Anterior cingulate cortex (tissue), 58 donors: ENCODE measurements at regions not wholly inside any gene's neighbourhood (a gene's known extent, or its start where the extent isn't known, plus 50 kb on each side); places are given as distances from the start of the nearest gene placed in this dataset.
A peak's percentile ranks its signal among the peaks of the same experiment; 100 is the strongest.

Source experiments
- DNase-seq, 58 donors: peaks; one replicate each; lab custom pipeline; 2025; lab: John Stamatoyannopoulos, UW

DNA sequence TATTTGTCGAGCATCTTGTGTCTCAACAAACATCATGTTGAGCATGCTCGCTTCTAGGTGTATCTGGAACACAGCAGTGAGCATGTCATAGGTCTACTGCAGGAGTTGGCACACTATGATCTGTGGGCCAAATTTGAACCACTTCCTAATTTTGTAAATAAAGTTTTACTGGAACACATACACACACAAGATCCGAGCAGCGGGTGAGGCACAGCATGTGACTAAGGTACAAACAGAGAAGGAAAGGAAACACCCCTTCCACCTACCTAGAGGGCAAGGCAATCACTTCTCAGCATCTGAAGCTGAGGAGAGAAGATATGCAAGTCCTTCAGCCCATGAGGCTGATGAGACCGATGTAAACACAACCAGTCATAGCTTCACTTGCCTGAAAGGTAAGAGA is 200.4 kb downstream of the MED10 start:
- DNase-seq, result no peak

GRCh38 chr5:6176102-6176693 is 202.1 kb downstream of the MED10 start:
- DNase-seq, result no peak

GRCh38 chr5:6175172-6175854 is 203.0 kb downstream of the MED10 start:
- peak in 1 of 58 donors; percentile 4 for DNase-seq

GRCh38 chr5:6169660-6170059 is 208.7 kb downstream of the MED10 start:
- DNase-seq, result no peak

DNA sequence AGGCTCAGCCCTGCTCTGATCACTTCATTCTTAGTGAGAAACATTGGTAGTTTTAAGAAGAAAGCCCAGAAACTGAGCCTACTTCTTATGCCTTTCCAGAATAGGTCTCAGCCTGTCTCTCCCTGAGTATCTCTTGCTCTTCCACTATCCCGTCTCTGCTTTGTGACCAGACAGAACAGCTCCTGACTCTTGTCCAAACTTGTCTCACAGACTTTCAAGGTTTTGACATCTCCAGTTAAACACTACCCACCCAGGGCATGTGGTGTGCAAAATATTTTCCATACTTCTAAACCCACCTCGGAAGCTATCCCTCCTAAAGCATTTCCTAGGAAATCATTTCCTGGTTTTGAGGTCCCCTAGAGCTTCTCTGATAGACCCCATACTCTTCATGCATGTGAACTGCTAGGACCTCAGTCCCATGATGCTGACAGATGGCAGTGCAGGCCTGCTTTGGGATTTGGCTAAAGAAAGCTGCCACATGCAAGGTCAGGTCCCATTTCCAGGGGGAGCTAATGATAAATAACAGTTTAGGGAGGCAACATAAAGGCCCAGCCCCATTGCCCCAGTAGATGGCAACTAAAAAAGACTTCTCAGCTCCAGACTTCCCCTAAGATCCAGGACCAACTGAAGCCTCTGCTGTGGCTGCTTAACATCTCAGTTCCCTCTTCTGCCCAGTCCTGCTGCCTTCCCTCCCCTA is 211.5 kb downstream of the MED10 start:
- no peak for DNase-seq

DNA sequence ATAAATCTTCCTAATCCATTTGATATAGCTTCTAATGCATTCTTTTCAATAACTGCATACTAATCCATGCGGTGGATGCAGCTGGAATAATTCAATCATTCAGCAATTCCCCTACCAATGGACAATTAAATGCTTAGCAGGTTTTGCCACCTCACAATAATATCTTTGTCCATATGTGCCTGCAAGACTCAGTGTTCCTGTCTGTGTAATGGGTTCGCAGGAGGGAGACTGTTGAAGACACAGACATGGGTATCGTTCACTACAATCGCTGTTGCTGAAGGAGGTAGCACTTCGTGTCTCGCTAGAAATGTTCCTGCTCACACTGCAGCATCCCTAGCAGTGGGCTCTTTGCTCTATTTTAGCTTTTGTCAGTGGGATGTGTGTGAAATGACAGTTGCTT is 214.4 kb downstream of the MED10 start:
- peak in 2 of 58 donors; percentile 9 to 12 for DNase-seq

- DNase-seq, result no peak
Measured at GRCh38 chr5:6162175-6162574, 216.2 kb downstream of the MED10 start.

DNA sequence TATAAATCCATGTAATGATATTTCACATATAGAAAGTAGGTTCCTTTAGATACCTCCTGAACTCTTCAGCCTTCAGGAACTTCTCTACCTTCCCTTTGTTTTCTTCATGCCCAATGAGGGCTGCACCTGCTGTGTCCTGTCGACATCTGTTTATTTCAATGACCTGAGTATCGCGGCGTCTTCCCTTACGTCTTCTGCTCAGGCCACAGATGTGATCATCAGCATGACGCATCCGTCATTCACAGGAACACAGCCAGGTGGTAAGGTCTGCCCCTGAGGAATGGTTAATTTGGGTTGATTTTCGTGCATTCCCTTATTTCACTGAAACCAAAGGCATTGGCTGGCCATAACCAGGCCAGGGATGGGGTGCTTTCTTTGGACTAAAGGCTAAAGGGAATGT is 217.1 kb downstream of the MED10 start:
- no peak for DNase-seq

- peak in 1 of 58 donors; percentile 18 for DNase-seq
Measured at GRCh38 chr5:6159832-6160430, 218.4 kb downstream of the MED10 start.

DNA sequence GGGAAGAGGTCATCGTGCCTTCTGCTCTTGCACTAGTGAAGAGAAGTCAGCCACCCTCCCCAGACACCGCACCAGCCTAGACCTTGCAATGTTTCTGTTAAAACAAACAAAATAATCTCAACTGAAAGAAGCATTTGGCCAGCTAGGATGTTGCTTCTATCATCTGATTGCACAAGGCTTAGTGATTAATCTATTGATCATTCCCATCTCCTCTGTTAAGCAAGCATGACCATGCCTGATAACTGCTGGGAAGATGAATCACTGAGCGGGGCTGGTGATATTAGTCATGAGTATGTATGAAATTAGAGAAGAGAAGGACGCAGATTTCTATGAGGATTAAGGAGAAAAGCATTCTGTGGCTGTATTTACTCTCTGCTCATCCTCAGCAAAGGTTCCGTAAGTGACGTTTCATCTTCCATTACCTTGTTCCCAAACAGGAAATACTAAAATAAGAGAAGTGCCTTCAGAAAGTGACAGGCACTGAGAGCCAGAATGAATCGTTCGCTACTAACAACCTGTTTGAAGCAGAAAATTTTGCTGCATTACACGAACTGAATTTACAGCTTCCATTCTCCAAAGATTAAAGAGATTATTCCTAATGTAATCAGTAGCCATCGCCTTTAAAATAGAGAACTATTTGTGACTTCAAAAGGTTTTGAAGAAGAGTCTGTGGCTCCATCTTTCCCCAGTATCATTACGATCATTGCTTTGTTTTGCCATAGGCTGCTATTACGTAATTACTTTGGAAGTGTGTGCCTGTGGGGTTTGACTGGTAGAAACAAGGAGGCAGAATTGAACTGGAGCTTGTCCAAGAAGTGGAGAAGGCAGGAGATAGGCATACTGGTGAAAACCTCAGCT is 219.1 kb downstream of the MED10 start:
- DNase-seq, result peak in 5 of 58 donors; percentile 14 to 54 (median 27)

DNA sequence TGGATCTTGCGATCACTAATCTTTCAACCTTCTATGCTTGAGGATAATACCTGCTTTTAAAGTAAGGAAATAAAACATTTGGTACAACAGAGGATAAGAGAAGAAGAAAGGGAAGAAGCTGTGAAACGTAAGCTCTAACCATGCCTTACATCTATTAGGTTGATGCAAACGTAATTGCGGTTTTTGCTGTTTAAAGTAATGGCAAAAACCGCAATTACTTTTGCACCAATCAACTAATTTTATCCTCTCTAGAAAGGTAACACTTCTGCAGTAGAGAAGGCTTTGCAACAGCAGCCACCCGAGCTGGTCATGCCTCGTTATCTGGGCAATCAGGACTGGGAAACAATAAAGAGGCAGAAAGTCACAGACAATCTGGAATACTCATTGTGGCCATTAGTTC is 224.1 kb downstream of the MED10 start:
- no peak for DNase-seq

- no peak for DNase-seq
Measured at GRCh38 chr5:6146271-6146670, 232.1 kb downstream of the MED10 start.

DNA sequence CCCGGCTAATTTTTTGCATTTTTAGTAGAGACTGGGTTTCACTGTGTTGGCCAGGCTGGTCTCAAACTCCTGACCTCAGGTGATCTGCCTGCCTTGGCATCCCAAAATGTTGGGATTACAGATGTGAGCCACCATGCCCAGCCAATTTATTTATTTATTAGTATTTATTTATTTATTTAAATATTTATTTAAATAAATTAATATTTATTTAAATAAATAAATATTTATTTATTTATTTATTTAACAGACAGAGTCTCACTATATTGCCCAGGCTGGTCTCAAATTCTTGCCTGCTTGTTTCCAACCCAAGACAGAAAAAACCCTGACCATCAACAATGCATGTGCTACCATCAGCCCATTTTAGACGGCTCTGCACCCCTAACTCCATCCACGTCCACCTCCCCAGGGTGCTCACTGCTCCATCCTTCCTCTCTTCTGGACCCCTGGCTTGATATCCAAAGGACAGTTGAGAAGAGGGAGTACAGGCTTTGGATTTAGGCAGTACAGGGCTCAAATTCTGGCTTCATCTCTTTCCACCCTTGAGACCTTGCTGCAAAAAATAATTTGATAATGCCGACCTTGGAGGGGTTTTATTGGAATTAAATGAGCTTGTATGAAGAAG is 232.6 kb downstream of the MED10 start:
- no peak for DNase-seq

GRCh38 chr5:6143523-6143922 is 234.8 kb downstream of the MED10 start:
- no peak for DNase-seq

- DNase-seq, result no peak
Measured at GRCh38 chr5:6142353-6142752, 236.0 kb downstream of the MED10 start.

GRCh38 chr5:6140219-6140618 is 238.1 kb downstream of the MED10 start:
- DNase-seq, result no peak

DNA sequence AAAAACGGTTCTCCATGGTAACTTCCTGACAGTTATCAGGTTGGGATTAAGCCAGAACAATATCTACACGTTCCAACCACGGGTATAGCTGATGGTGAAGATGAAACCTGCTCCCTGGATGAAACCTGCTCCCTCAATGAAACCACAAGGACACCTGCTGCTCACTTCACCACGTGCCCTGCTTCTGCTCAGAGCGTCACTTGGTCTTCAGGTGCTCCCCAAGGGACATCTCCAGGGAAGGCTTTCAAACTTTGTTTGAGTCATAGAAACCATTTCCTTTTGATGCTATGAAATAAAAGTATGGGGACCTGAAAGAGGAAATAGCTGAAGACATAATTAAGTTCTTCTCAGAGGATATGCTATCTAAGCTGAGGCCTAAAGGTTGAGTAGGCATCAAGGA is 242.4 kb downstream of the MED10 start:
- DNase-seq, result no peak

- DNase-seq, result no peak
Measured at GRCh38 chr5:6134281-6134680, 244.1 kb downstream of the MED10 start.

GRCh38 chr5:6125781-6126180 is 252.6 kb downstream of the MED10 start:
- no peak for DNase-seq

DNA sequence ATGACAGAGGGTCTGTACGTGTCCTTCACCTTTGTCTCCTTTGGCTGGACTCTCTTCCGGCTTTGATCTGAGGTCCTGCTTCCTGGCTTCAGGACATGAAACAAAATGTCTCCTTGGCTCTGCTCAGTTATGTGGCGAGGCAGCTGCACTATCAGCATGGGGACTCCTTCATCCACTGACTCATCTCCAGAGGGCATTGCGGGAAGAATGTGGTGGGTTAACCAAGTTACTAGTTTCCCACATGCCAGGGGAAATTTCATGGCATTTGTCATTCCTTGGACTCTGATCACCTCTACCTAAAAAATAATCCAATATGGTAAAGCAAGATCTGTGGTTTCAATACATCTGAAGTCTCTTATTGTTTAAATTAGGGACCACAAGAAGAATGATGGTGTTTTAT is 259.7 kb downstream of the MED10 start:
- DNase-seq, result no peak
